Astrocyte of the cerebellum (primary cell): ENCODE measurements at regions not wholly inside any gene's neighbourhood (a gene's known extent, or its start where the extent isn't known, plus 50 kb on each side); places are given as distances from the start of the nearest gene placed in this dataset.

Source experiments
- DNase-seq: peaks from one replicate; pipeline ENCODE4 v3.0.0-alpha.2; 2011; ENCODE audit warnings: low read depth
- H3K4me3 ChIP-seq: 2 replicates; pipeline ENCODE4 v1.5.1; 2011; ENCODE audit warnings: mild to moderate bottlenecking, low read depth, low read length, moderate library complexity
- CTCF ChIP-seq: IDR thresholded peaks from 2 replicates; pipeline ENCODE4 v1.5.1; 2012; ENCODE audit warnings: low read length, low read depth, moderate library complexity, mild to moderate bottlenecking; ENCODE audit errors: missing control alignments
- in situ Hi-C: cut with HindIII; loops from 2 replicates; pipeline ENCODE4 v1.10.0; 2017; ENCODE audit warnings: low sequenced_read_pairs

DNA sequence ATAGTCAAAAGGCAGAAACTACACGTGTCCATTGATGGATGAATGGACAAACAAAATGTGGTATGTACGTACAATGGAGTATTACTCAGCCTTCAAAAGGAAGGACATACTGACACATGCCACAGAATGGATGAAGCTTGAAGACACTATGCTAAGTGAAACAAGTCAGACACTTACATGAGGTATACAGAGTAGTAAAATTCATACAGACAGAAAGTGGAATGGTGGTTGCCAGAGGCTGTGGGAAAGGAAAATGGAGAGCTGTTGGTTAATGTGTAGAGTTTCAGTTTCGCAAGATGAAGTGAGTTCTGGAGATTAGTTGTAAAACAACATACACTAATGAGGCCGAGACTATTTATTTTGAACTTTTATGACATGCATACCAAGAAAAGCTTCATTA lies 67.4 kb upstream of the EPB41L3 start:
- no peak for DNase-seq
- in situ Hi-C loops: no loop called here

DNA sequence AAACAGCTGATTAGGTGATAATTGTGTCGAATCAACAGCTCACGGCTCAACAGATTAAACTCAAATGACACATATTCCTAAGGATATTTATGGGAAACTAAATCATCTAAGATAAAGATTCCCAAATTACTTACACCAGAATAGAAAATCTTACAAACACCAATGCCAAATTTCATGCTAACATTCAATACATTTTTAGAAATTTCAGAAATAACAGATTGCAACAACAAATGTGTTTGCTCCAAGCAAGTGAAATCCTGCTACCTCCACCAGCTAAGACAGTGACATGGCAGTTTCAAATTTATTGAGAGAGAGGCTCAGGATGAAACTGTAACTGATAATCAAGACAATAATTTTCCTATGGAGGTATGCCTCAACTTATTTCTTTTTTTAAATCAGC lies 65.0 kb upstream of the EPB41L3 start:
- in situ Hi-C loops: no loop called here
- no peak for DNase-seq
- H3K4me3 ChIP-seq: no peak overlapping the region
- TF ChIP-seq CTCF: no peak

More for the DNA sequence above, 67.4 kb upstream of the EPB41L3 start:
- no peak for TF ChIP-seq CTCF
- no peak overlapping the region for H3K4me3 ChIP-seq

GRCh38 chr18:5606951-5607350 lies 63.2 kb upstream of the EPB41L3 start:
- in situ Hi-C loops: no loop called here
- no peak for TF ChIP-seq CTCF
- H3K4me3 ChIP-seq: no peak overlapping the region
- no peak for DNase-seq

GRCh38 chr18:5604778-5605177 lies 61.0 kb upstream of the EPB41L3 start:
- in situ Hi-C loops: no loop called here
- DNase-seq: no peak
- H3K4me3 ChIP-seq: no peak overlapping the region
- TF ChIP-seq CTCF: no peak

GRCh38 chr18:5603153-5603552 lies 59.4 kb upstream of the EPB41L3 start:
- TF ChIP-seq CTCF: no peak
- in situ Hi-C loops: no loop called here
- DNase-seq: no peak
- no peak overlapping the region for H3K4me3 ChIP-seq

- no peak overlapping the region for H3K4me3 ChIP-seq
- no peak for TF ChIP-seq CTCF
- in situ Hi-C loops: no loop called here
- no peak for DNase-seq
Observed at GRCh38 chr18:5601188-5601624, 57.4 kb upstream of the EPB41L3 start.
